IMR-90 (cell line): ENCODE measurements at regions not wholly inside any gene's neighbourhood (a gene's known extent, or its start where the extent isn't known, plus 50 kb on each side); places are given as distances from the start of the nearest gene placed in this dataset.

ENCODE experiments used
- ATAC-seq: fragments of 200-7000 bp; cut with Tn5 transposase; 2 replicates; pipeline ENCODE4 v1.9.1; 2020; ENCODE audit warnings: low read depth, mild to moderate bottlenecking, moderate library complexity
- BruUV-seq: library from RNA; stranded (reverse); fragments of 400-500 nt; replicated peaks from 2 replicates; lab custom pipeline; 2021; lab: Mats Ljungman, UMichigan
- CTCF ChIA-PET: fragments of 300-600 bp; formaldehyde crosslinking; extraction: SDS; loops from one replicate; lab custom pipeline; 2021; ENCODE audit warnings: antibody characterized with exemption; lab: Yijun Ruan, JAX
- POLR2A ChIA-PET: fragments of 300-600 bp; sonication (Branson Sonifier 250); formaldehyde crosslinking; loops from one replicate; lab custom pipeline; 2022; ENCODE audit warnings: antibody characterized with exemption; ENCODE audit not compliant: unreplicated experiment; lab: Charles Lee
- DNase-seq: peaks from one replicate; pipeline ENCODE4 v3.0.0; 2013
- H2AFZ ChIP-seq: replicated peaks from 2 replicates; pipeline ENCODE3; 2013; ENCODE audit warnings: low read length, mild to moderate bottlenecking; ENCODE audit not compliant: poor library complexity
- H2AK5ac ChIP-seq: 2 replicates; pipeline ENCODE4 v1.6.1; 2013; ENCODE audit warnings: low read depth, low read length, inconsistent platforms
- H2AK9ac ChIP-seq: replicated peaks from 2 replicates; pipeline ENCODE3; 2013; ENCODE audit warnings: mild to moderate bottlenecking, low read depth, low read length, moderate library complexity; ENCODE audit not compliant: poor library complexity
- H2BK120ac ChIP-seq: 2 replicates; pipeline ENCODE4 v1.6.1; 2013; ENCODE audit warnings: low read depth, low read length, inconsistent platforms
- H2BK15ac ChIP-seq: 3 replicates; pipeline ENCODE4 v1.6.1; 2013; ENCODE audit warnings: low read depth, low read length, inconsistent platforms
- H2BK20ac ChIP-seq: 2 replicates; pipeline ENCODE4 v1.6.1; 2013; ENCODE audit warnings: low read depth, mild to moderate bottlenecking, inconsistent platforms, low read length, moderate library complexity
- H2BK5ac ChIP-seq: 2 replicates; pipeline ENCODE4 v1.6.1; 2013; ENCODE audit warnings: mild to moderate bottlenecking, low read depth, low read length, inconsistent platforms; ENCODE audit not compliant: poor library complexity, severe bottlenecking
- H3K14ac ChIP-seq: replicated peaks from 2 replicates; pipeline ENCODE4 v1.6.1; 2013; ENCODE audit warnings: low read depth, low read length, inconsistent platforms
- H3K18ac ChIP-seq: 2 replicates; pipeline ENCODE4 v1.6.1; 2013; ENCODE audit warnings: low read depth, low read length, control low read depth
- H3K23ac ChIP-seq: 2 replicates; pipeline ENCODE4 v1.6.1; 2013; ENCODE audit warnings: low read depth, low read length, inconsistent platforms
- H3K27ac ChIP-seq: 2 replicates; pipeline ENCODE4 v1.5.1; 2013; ENCODE audit warnings: mild to moderate bottlenecking, control low read depth, low read length; ENCODE audit not compliant: insufficient read depth
- H3K27me3 ChIP-seq: 2 replicates; pipeline ENCODE4 v1.6.1; 2013; ENCODE audit warnings: low read length; ENCODE audit not compliant: control insufficient read depth, insufficient read depth
- H3K36me3 ChIP-seq: 2 replicates; pipeline ENCODE4 v1.6.1; 2013; ENCODE audit warnings: low read length, mixed read lengths; ENCODE audit not compliant: control insufficient read depth, insufficient read depth
- H3K4ac ChIP-seq: 2 replicates; pipeline ENCODE4 v1.6.1; 2013; ENCODE audit warnings: low read depth, low read length, inconsistent platforms
- H3K4me1 ChIP-seq: 2 replicates; pipeline ENCODE4 v1.6.1; 2013; ENCODE audit warnings: low read length, mixed read lengths; ENCODE audit not compliant: control insufficient read depth, insufficient read depth
- H3K4me2 ChIP-seq: 2 replicates; pipeline ENCODE4 v1.6.1; 2013; ENCODE audit warnings: low read depth, mild to moderate bottlenecking, control low read depth, low read length, moderate library complexity
- H3K4me3 ChIP-seq: 2 replicates; pipeline ENCODE4 v1.5.1; 2013; ENCODE audit warnings: low read depth, mild to moderate bottlenecking, control low read depth, low read length, moderate library complexity; ENCODE audit not compliant: insufficient read depth
- H3K56ac ChIP-seq: 2 replicates; pipeline ENCODE4 v1.6.1; 2013; ENCODE audit warnings: low read length, inconsistent platforms; ENCODE audit not compliant: insufficient read depth; ENCODE audit errors: extremely low read depth
- H3K79me1 ChIP-seq, 2 experiments: 2 replicates each; pipeline ENCODE4 v1.6.1; 2013; ENCODE audit warnings: low read length in 2 of 2, inconsistent platforms in 1 of 2, low read depth in 1 of 2
- H3K9ac ChIP-seq: 2 replicates; pipeline ENCODE4 v1.6.1; 2013; ENCODE audit warnings: low read depth, low read length, control low read depth
- H3K9me1 ChIP-seq: 2 replicates; pipeline ENCODE4 v1.6.1; 2013; ENCODE audit warnings: low read length, inconsistent platforms; ENCODE audit not compliant: insufficient read depth
- H3K9me3 ChIP-seq: 2 replicates; pipeline ENCODE4 v1.6.1; 2013; ENCODE audit warnings: low read length; ENCODE audit not compliant: control insufficient read depth, insufficient read depth
- H4K20me1 ChIP-seq: 2 replicates; pipeline ENCODE4 v1.6.1; 2013; ENCODE audit warnings: low read length, inconsistent platforms; ENCODE audit not compliant: insufficient read depth
- H4K5ac ChIP-seq: 2 replicates; pipeline ENCODE4 v1.6.1; 2013; ENCODE audit warnings: mild to moderate bottlenecking, low read depth, low read length, control low read depth
- H4K8ac ChIP-seq, 2 experiments: 2 replicates each; pipeline ENCODE4 v1.6.1; 2013; ENCODE audit warnings: low read depth in 2 of 2, low read length in 2 of 2, control low read depth in 1 of 2, inconsistent platforms in 1 of 2
- H4K91ac ChIP-seq: 2 replicates; pipeline ENCODE4 v1.6.1; 2013; ENCODE audit warnings: low read depth, low read length, inconsistent platforms; ENCODE audit not compliant: insufficient read depth
- BHLHE40 ChIP-seq: fragments of 150-350 bp; IDR thresholded peaks from 2 replicates; pipeline ENCODE4 v1.6.1; 2016; ENCODE audit warnings: mild to moderate bottlenecking, low read depth, low read length
- CEBPB ChIP-seq: IDR thresholded peaks from 2 replicates; pipeline ENCODE4 v1.6.1; 2012; ENCODE audit warnings: low read depth, low read length, improper control_type of control experiment
- CHD1 ChIP-seq: IDR thresholded peaks from 2 replicates; pipeline ENCODE4 v1.6.1; 2012; ENCODE audit warnings: low read depth, low read length, improper control_type of control experiment
- ELK1 ChIP-seq: fragments of 150-350 bp; IDR thresholded peaks from 2 replicates; pipeline ENCODE4 v1.6.1; 2016; ENCODE audit warnings: low read depth, mild to moderate bottlenecking, low read length, moderate library complexity, borderline replicate concordance
- MAZ ChIP-seq: IDR thresholded peaks from 2 replicates; pipeline ENCODE4 v1.6.1; 2012; ENCODE audit warnings: low read depth, mild to moderate bottlenecking, low read length, improper control_type of control experiment, moderate library complexity, borderline replicate concordance
- MXI1 ChIP-seq: IDR thresholded peaks from 2 replicates; pipeline ENCODE4 v1.6.1; 2012; ENCODE audit warnings: low read depth, mild to moderate bottlenecking, low read length, moderate library complexity, borderline replicate concordance
- NFE2L2 ChIP-seq: fragments of 150-350 bp; IDR thresholded peaks from 2 replicates; pipeline ENCODE4 v1.6.1; 2016; ENCODE audit warnings: low read depth, mild to moderate bottlenecking, low read length
- POLR2A ChIP-seq: IDR thresholded peaks from 2 replicates; pipeline ENCODE4 v1.6.1; 2012; ENCODE audit warnings: mild to moderate bottlenecking, low read depth, low read length
- RCOR1 ChIP-seq: IDR thresholded peaks from 2 replicates; pipeline ENCODE4 v1.6.1; 2012; ENCODE audit warnings: mild to moderate bottlenecking, low read length, improper control_type of control experiment; ENCODE audit not compliant: insufficient replicate concordance
- RFX5 ChIP-seq: IDR thresholded peaks from 2 replicates; pipeline ENCODE4 v1.8.0; 2012; ENCODE audit warnings: low read depth, mild to moderate bottlenecking, low read length, moderate library complexity
- SMC3 ChIP-seq: fragments of 150-350 bp; IDR thresholded peaks from 2 replicates; pipeline ENCODE4 v1.6.1; 2016; ENCODE audit warnings: low read depth, mild to moderate bottlenecking, antibody characterized with exemption, low read length, moderate library complexity
- USF2 ChIP-seq: fragments of 150-350 bp; IDR thresholded peaks from 2 replicates; pipeline ENCODE4 v1.6.1; 2017; ENCODE audit warnings: mild to moderate bottlenecking, antibody characterized with exemption, low read length, low read depth
- WGBS, 2 experiments: methylation state at CpG; one replicate each; pipeline versions ENCODE4 v1.1.5 to v1.1.7; 2013; ENCODE audit warnings: missing lambda C conversion rate in 2 of 2; ENCODE audit not compliant: insufficient read length in 1 of 2; ENCODE audit errors: extremely low coverage in 2 of 2; 5-methylcytosine and 5-hydroxymethylcytosine counted together
- dilution Hi-C: fragments of 300-500 bp; cut with HindIII; formaldehyde crosslinking; loops from one replicate; pipeline ENCODE4 v1.14.3; 2018; ENCODE audit warnings: low sequenced_read_pairs; ENCODE audit not compliant: unreplicated experiment
- in situ Hi-C: fragments of 300-500 bp; cut with MboI; formaldehyde crosslinking; loops from 3 replicates; pipeline ENCODE4 v1.14.3; 2019; ENCODE audit warnings: low sequenced_read_pairs, inconsistent platforms, mixed read lengths
- intact Hi-C: fragments of 100-400 bp; cut with micrococcal nuclease; formaldehyde crosslinking; loops from 2 replicates; pipeline ENCODE4 v1.10.0; 2022

DNA sequence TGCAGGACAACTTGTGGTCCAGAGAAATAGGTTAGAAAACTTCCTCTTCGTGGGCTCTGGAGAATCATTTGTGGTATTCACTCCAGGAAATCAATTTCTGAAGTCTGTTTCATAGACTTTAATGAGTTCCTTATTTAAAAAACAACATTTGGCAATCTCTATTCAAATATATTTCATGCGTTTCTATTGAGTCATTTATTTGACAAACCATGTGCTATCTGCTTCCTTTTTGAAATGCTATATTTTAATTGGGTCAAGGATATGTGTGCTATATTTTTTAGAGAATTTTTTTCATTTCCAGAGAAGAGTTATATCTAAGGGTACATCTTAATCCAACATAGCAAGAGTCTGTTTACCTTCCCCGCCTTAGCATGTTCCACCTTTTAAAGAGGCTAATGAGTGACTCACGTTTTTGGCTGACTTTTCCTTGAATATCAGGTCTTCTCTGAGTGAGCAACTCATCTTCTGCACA is 252.4 kb upstream of the EGLN3 start:
- H2BK15ac ChIP-seq = no peak overlapping the region
- in situ Hi-C loops = no loop called here
- H3K4me1 ChIP-seq = no peaks in the 10 kb centered on the region
- H3K14ac ChIP-seq = no peak overlapping the region
- no peaks in the 10 kb centered on the region for H4K20me1 ChIP-seq
- no peak for DNase-seq
- no TSS peak for BruUV-seq
- H4K91ac ChIP-seq = no peak overlapping the region
- H3K27ac ChIP-seq = no peak overlapping the region
- no CpG with 5 or more reads among the region's 4 CpGs for WGBS, 2 experiments
- H3K23ac ChIP-seq = no peak overlapping the region
- TF ChIP-seq RCOR1 (no peak), CEBPB (no peak), MXI1 (no peak), CHD1 (no peak), POLR2A (no peak), USF2 (no peak), ELK1 (no peak), RFX5 (no peak), SMC3 (no peak), NFE2L2 (no peak), MAZ (no peak), BHLHE40 (no peak)
- H3K9me1 ChIP-seq = no peaks in the 10 kb centered on the region
- no peak overlapping the region for H3K9ac ChIP-seq
- H2AFZ ChIP-seq = no peak overlapping the region
- no peak for ATAC-seq
- H3K18ac ChIP-seq = no peak overlapping the region
- dilution Hi-C loops = no loop called here
- H3K36me3 ChIP-seq = no peaks in the 10 kb centered on the region
- no peak overlapping the region for H2BK5ac ChIP-seq
- no peak overlapping the region for H2AK5ac ChIP-seq
- no peak overlapping the region for H3K56ac ChIP-seq
- no peak overlapping the region for H3K4me2 ChIP-seq
- no peak overlapping the region for H2BK120ac ChIP-seq
- CTCF ChIA-PET = no interaction called here
- H3K9me3 ChIP-seq = no peaks in the 10 kb centered on the region
- H3K27me3 ChIP-seq = no peaks in the 10 kb centered on the region
- no peak overlapping the region for H4K8ac ChIP-seq
- POLR2A ChIA-PET = no interaction called here
- no peak overlapping the region for H3K4me3 ChIP-seq
- no peak overlapping the region for H4K5ac ChIP-seq
- H3K4ac ChIP-seq = no peak overlapping the region
- no peak overlapping the region for H2AK9ac ChIP-seq
- H3K79me1 ChIP-seq = no peaks in the 10 kb centered on the region
- intact Hi-C loops = no loop called here
- H2BK20ac ChIP-seq = no peak overlapping the region
